ENCODE measurements at regions not wholly inside any gene's neighbourhood (a gene's known extent, or its start where the extent isn't known, plus 50 kb on each side); places are given as distances from the start of the nearest gene placed in this dataset.

GRCh38 chr13:76131551-76131950 is 495.4 kb downstream of the LMO7 start:
- Mint-ChIP-seq H3K27ac (ENCODE audit: unreplicated experiment) (no peak overlapping the region), H3K36me3 (ENCODE audit: unreplicated experiment) (no peaks in the 10 kb centered on the region), H3K27me3 (ENCODE audit: unreplicated experiment) (peaks cover 9% of the 10 kb centered on the region), H3K4me3 (ENCODE audit: unreplicated experiment) (no peak overlapping the region), H3K9me3 (ENCODE audit: unreplicated experiment) (no peaks in the 10 kb centered on the region), H3K4me1 (ENCODE audit: unreplicated experiment) (no peaks in the 10 kb centered on the region)
- no peak for DNase-seq (ENCODE audit: extremely low spot score, unreplicated experiment)
- TF ChIP-seq, protein P1, sequence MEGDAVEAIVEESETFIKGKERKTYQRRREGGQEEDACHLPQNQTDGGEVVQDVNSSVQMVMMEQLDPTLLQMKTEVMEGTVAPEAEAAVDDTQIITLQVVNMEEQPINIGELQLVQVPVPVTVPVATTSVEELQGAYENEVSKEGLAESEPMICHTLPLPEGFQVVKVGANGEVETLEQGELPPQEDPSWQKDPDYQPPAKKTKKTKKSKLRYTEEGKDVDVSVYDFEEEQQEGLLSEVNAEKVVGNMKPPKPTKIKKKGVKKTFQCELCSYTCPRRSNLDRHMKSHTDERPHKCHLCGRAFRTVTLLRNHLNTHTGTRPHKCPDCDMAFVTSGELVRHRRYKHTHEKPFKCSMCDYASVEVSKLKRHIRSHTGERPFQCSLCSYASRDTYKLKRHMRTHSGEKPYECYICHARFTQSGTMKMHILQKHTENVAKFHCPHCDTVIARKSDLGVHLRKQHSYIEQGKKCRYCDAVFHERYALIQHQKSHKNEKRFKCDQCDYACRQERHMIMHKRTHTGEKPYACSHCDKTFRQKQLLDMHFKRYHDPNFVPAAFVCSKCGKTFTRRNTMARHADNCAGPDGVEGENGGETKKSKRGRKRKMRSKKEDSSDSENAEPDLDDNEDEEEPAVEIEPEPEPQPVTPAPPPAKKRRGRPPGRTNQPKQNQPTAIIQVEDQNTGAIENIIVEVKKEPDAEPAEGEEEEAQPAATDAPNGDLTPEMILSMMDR (IDR thresholded peaks at IDR 0.05): no peak

DNA sequence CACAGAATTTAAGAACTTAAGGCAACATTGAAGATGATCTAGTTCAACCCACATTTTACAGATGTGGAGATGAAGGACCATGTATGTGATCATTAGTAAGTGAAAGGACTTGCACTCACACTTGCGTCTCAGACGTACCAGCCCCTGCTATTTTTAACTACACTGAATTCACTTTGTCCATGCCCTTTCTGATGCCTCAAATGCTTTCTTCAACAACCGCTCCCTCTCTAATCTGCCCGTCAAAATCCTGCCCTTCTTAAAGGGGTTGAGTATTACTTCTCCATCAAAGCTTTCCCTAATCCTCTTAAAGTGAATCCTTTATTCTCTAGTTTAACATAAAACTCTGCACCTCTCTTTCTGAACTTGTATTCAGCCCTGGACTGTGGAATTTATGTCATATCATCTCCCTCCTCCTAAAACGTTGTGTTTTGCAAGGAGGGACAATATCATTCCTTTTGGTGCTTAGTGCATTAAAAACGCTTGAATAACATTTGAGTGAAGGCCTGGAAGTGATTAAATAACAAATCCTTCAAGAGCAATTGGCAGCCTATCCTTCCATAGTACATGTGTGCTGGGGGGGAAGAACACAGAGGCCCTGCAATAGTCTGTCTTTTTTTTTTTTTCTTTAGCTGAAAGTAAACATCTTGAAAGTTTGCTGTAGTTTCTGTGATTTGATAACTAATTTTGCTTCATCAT is 493.3 kb downstream of the LMO7 start:
- TF ChIP-seq, protein P1 (IDR thresholded peaks at IDR 0.05): no peak
- no peak overlapping the region for H3K4me3 Mint-ChIP-seq (ENCODE audit: unreplicated experiment)
- H3K4me1 Mint-ChIP-seq (ENCODE audit: unreplicated experiment): no peaks in the 10 kb centered on the region
- no peaks in the 10 kb centered on the region for H3K9me3 Mint-ChIP-seq (ENCODE audit: unreplicated experiment)
- no peak overlapping the region for H3K27ac Mint-ChIP-seq (ENCODE audit: unreplicated experiment)
- no peak for DNase-seq (ENCODE audit: extremely low spot score, unreplicated experiment)
- no peaks in the 10 kb centered on the region for H3K36me3 Mint-ChIP-seq (ENCODE audit: unreplicated experiment)
- H3K27me3 Mint-ChIP-seq (ENCODE audit: unreplicated experiment): peaks cover 9% of the 10 kb centered on the region

GRCh38 chr13:76127922-76128321 is 491.8 kb downstream of the LMO7 start:
- DNase-seq (ENCODE audit: extremely low spot score, unreplicated experiment): no peak
- Mint-ChIP-seq H3K9me3 (ENCODE audit: unreplicated experiment) (peaks cover 10% of the 10 kb centered on the region), H3K27me3 (ENCODE audit: unreplicated experiment) (peaks cover under 1% of the 10 kb centered on the region), H3K27ac (ENCODE audit: unreplicated experiment) (no peak overlapping the region), H3K36me3 (ENCODE audit: unreplicated experiment) (no peaks in the 10 kb centered on the region), H3K4me1 (ENCODE audit: unreplicated experiment) (no peaks in the 10 kb centered on the region), H3K4me3 (ENCODE audit: unreplicated experiment) (no peak overlapping the region)
- TF ChIP-seq, protein P1 (IDR thresholded peaks at IDR 0.05): no peak

GRCh38 chr13:76123548-76123947 is 487.4 kb downstream of the LMO7 start:
- DNase-seq (ENCODE audit: extremely low spot score, unreplicated experiment): no peak
- Mint-ChIP-seq H3K36me3 (ENCODE audit: unreplicated experiment) (no peaks in the 10 kb centered on the region), H3K27me3 (ENCODE audit: unreplicated experiment) (no peaks in the 10 kb centered on the region), H3K4me3 (ENCODE audit: unreplicated experiment) (no peak overlapping the region), H3K27ac (ENCODE audit: unreplicated experiment) (no peak overlapping the region), H3K9me3 (ENCODE audit: unreplicated experiment) (peaks cover 22% of the 10 kb centered on the region), H3K4me1 (ENCODE audit: unreplicated experiment) (no peaks in the 10 kb centered on the region)
- TF ChIP-seq, protein P1 (IDR thresholded peaks at IDR 0.05): no peak

DNA sequence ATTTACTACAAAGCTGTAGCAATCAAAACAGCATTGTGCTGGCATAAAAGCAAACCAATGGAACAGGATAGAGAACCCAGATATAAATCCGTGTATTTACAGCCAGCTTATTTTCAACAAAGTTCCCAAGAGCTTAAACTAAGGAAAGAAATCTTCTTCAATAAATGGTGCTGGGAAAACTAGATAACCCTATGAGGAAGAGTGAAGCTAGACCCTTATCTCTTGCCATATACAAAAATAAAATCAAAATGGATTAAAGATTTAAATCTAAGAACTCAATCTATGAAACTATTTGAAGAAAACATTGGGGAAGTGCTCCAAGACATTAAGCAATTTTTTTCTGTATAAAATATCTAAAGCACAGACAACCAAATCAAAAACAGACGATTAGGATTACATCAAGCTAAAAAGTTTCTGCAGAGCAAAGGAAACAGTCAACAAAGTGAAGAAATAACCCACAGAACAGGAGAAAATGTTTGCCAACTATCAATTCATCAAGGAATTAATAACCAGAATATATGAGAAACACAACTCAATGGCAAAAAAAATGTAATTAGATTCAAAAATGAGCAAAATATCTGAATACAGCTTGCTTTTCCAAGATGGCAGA is 480.7 kb downstream of the LMO7 start:
- no peak for DNase-seq (ENCODE audit: extremely low spot score, unreplicated experiment)
- TF ChIP-seq, protein P1 (IDR thresholded peaks at IDR 0.05): no peak
- no peak overlapping the region for H3K27ac Mint-ChIP-seq (ENCODE audit: unreplicated experiment)
- H3K4me3 Mint-ChIP-seq (ENCODE audit: unreplicated experiment): no peak overlapping the region
- peaks cover 7% of the 10 kb centered on the region for H3K27me3 Mint-ChIP-seq (ENCODE audit: unreplicated experiment)
- H3K4me1 Mint-ChIP-seq (ENCODE audit: unreplicated experiment): no peaks in the 10 kb centered on the region
- no peaks in the 10 kb centered on the region for H3K36me3 Mint-ChIP-seq (ENCODE audit: unreplicated experiment)
- H3K9me3 Mint-ChIP-seq (ENCODE audit: unreplicated experiment): peaks cover 4% of the 10 kb centered on the region
